GM23338 (cell line): ENCODE measurements at regions not wholly inside any gene's neighbourhood (a gene's known extent, or its start where the extent isn't known, plus 50 kb on each side); places are given as distances from the start of the nearest gene placed in this dataset.

Experiments used
- ATAC-seq: fragments of 200-7000 bp; cut with Tn5 transposase; 3 replicates; pipeline ENCODE4 v1.9.1; 2020
- DNase-seq: peaks from one replicate; pipeline ENCODE4 v3.0.0-alpha.2; 2015; ENCODE audit warnings: low spot score
- H2AFZ ChIP-seq: fragments of 200-600 bp; sonication (generic); 2 replicates; pipeline ENCODE4 v1.8.0; 2016; ENCODE audit warnings: antibody characterized with exemption, mild to moderate bottlenecking, moderate library complexity
- H3F3A ChIP-seq: fragments of 200-600 bp; sonication (generic); replicated peaks from 2 replicates; pipeline ENCODE4 v1.8.0; 2017; ENCODE audit warnings: antibody characterized with exemption, mixed run types, low read depth
- H3K27ac ChIP-seq: fragments of 200-600 bp; sonication (generic); 2 replicates; pipeline ENCODE4 v1.6.1; 2016; ENCODE audit warnings: low read depth
- H3K27me3 ChIP-seq: fragments of 200-600 bp; sonication (generic); 2 replicates; pipeline ENCODE4 v1.8.0; 2016; ENCODE audit warnings: mild to moderate bottlenecking, mixed run types, moderate library complexity; ENCODE audit not compliant: insufficient read depth
- H3K36me3 ChIP-seq: fragments of 200-600 bp; sonication (generic); 2 replicates; pipeline ENCODE4 v1.8.0; 2016; ENCODE audit warnings: mild to moderate bottlenecking; ENCODE audit not compliant: insufficient read depth
- H3K4me1 ChIP-seq: fragments of 200-600 bp; sonication (generic); 2 replicates; pipeline ENCODE4 v1.8.0; 2016; ENCODE audit warnings: mild to moderate bottlenecking, moderate library complexity; ENCODE audit not compliant: insufficient read depth
- H3K4me2 ChIP-seq: fragments of 200-600 bp; sonication (generic); 2 replicates; pipeline ENCODE4 v1.7.1; 2017; ENCODE audit warnings: mixed run types
- H3K4me3 ChIP-seq: fragments of 200-600 bp; sonication (generic); 2 replicates; pipeline ENCODE4 v1.6.1; 2016; ENCODE audit warnings: mixed run types
- H3K79me2 ChIP-seq: fragments of 200-600 bp; sonication (generic); replicated peaks from 2 replicates; pipeline ENCODE4 v1.8.0; 2017; ENCODE audit warnings: mild to moderate bottlenecking; ENCODE audit not compliant: insufficient read depth
- H3K9me2 ChIP-seq: fragments of 200-600 bp; sonication (generic); 2 replicates; pipeline ENCODE4 v1.8.0; 2017; ENCODE audit not compliant: insufficient read depth
- H4K20me1 ChIP-seq: fragments of 200-600 bp; sonication (generic); replicated peaks from 2 replicates; pipeline ENCODE4 v1.8.0; 2017; ENCODE audit warnings: mild to moderate bottlenecking; ENCODE audit not compliant: insufficient read depth
- H3K27ac Mint-ChIP-seq: 2 replicates; pipeline ENCODE4 v1.8.0; 2020; ENCODE audit warnings: inconsistent platforms, mild to moderate bottlenecking, moderate library complexity, mixed read lengths
- H3K27me3 Mint-ChIP-seq: 3 replicates; pipeline ENCODE4 v1.8.0; 2022; ENCODE audit warnings: low read depth, mild to moderate bottlenecking, moderate library complexity, mixed read lengths, inconsistent platforms; ENCODE audit not compliant: insufficient read depth, poor library complexity
- H3K36me3 Mint-ChIP-seq: 3 replicates; pipeline ENCODE4 v1.8.0; 2021; ENCODE audit warnings: low read depth, mild to moderate bottlenecking, inconsistent platforms, moderate library complexity, mixed read lengths
- H3K4me1 Mint-ChIP-seq: 3 replicates; pipeline ENCODE4 v1.8.0; 2020; ENCODE audit warnings: mild to moderate bottlenecking, inconsistent platforms, mixed read lengths
- H3K4me3 Mint-ChIP-seq: 3 replicates; pipeline ENCODE4 v1.8.0; 2021; ENCODE audit warnings: moderate library complexity, mild to moderate bottlenecking, inconsistent platforms, mixed read lengths
- H3K9me3 Mint-ChIP-seq: 3 replicates; pipeline ENCODE4 v1.8.0; 2020; ENCODE audit warnings: moderate library complexity, mild to moderate bottlenecking, inconsistent platforms, mixed read lengths
- CREB1 ChIP-seq: fragments of 250-450 bp; sonication (Bioruptor Pico); IDR thresholded peaks from 2 replicates; pipeline ENCODE4 v1.5.0; 2020; ENCODE audit warnings: low read depth, mild to moderate bottlenecking, moderate library complexity
- CTCF ChIP-seq, 2 experiments: fragments of 200-600 bp in 1 of 2; sonication (generic) in 1 of 2; conservative IDR thresholded peaks; 2 replicates each; pipeline versions ENCODE4 v1.5.1 to v1.6.1; 2016 to 2017; ENCODE audit warnings: antibody characterized with exemption in 2 of 2, low read depth in 2 of 2, mild to moderate bottlenecking in 2 of 2, moderate library complexity in 1 of 2
- ETS1 ChIP-seq: IDR thresholded peaks from 2 replicates; pipeline ENCODE4 v1.6.1; 2016; ENCODE audit warnings: antibody characterized with exemption
- EZH2 ChIP-seq: fragments of 200-600 bp; sonication (generic); IDR thresholded peaks from one replicate; pipeline ENCODE4 v1.8.0; 2017; ENCODE audit warnings: antibody characterized with exemption, mild to moderate bottlenecking, low read depth; ENCODE audit not compliant: unreplicated experiment
- EZH2phosphoT487 ChIP-seq: fragments of 200-600 bp; sonication (generic); IDR thresholded peaks from one replicate; pipeline ENCODE4 v1.8.1; 2018; ENCODE audit warnings: antibody characterized with exemption; ENCODE audit not compliant: unreplicated experiment
- JUNB ChIP-seq: IDR thresholded peaks from one replicate; pipeline ENCODE4 v1.6.1; 2016; ENCODE audit warnings: antibody characterized with exemption; ENCODE audit not compliant: unreplicated experiment
- NANOG ChIP-seq: IDR thresholded peaks from 2 replicates; pipeline ENCODE4 v1.6.1; 2016; ENCODE audit warnings: antibody characterized with exemption, borderline replicate concordance
- POLR2AphosphoS5 ChIP-seq: IDR thresholded peaks from 2 replicates; pipeline ENCODE4 v1.6.1; 2016; ENCODE audit warnings: antibody characterized with exemption, low read depth
- STAT1 ChIP-seq: IDR thresholded peaks from one replicate; pipeline ENCODE4 v1.6.1; 2016; ENCODE audit warnings: antibody characterized with exemption; ENCODE audit not compliant: unreplicated experiment
- ZNF114 ChIP-seq: fragments of 250-450 bp; sonication (Bioruptor Pico); IDR thresholded peaks from 2 replicates; pipeline ENCODE4 v1.5.0; 2020; ENCODE audit warnings: mild to moderate bottlenecking, moderate library complexity
- ZNF331 ChIP-seq: fragments of 250-450 bp; sonication (Bioruptor Pico); IDR thresholded peaks from 2 replicates; pipeline ENCODE4 v1.5.0; 2020; ENCODE audit warnings: low read depth, mild to moderate bottlenecking, moderate library complexity
- ZNF462 ChIP-seq: fragments of 250-450 bp; sonication (Bioruptor Pico); IDR thresholded peaks from 2 replicates; pipeline ENCODE4 v1.5.0; 2020; ENCODE audit warnings: mild to moderate bottlenecking, moderate library complexity
- TF ChIP-seq, protein P1 (sequence below): IDR thresholded peaks from one replicate; pipeline ENCODE4 v1.6.1; 2018; ENCODE audit warnings: antibody characterized with exemption; ENCODE audit not compliant: unreplicated experiment

- no peak overlapping the region for H3K4me3 Mint-ChIP-seq
- no peaks in the 10 kb centered on the region for H3K27me3 Mint-ChIP-seq
Measured at GRCh38 chr3:190716211-190716610, 146.3 kb downstream of the GMNC start.

More at GRCh38 chr3:190716211-190716610, 146.3 kb downstream of the GMNC start:
- H3K36me3 Mint-ChIP-seq = no peaks in the 10 kb centered on the region
- H3K27ac Mint-ChIP-seq = no peak overlapping the region
- no peak overlapping the region for H3K4me3 ChIP-seq
- H4K20me1 ChIP-seq = no peaks in the 10 kb centered on the region
- TF ChIP-seq POLR2AphosphoS5 (no peak), ETS1 (no peak), NANOG (no peak), EZH2 (no peak), STAT1 (no peak), ZNF114 (no peak), ZNF462 (CRISPR knock-in tag) (no peak), EZH2phosphoT487 (no peak), ZNF331 (CRISPR knock-in tag) (no peak), JUNB (no peak), CREB1 (no peak), CTCF (conservative IDR thresholded peaks at IDR 0.05; ENCODE audit: low read depth in 2 of 2) (no peak)
- TF ChIP-seq, protein P1, sequence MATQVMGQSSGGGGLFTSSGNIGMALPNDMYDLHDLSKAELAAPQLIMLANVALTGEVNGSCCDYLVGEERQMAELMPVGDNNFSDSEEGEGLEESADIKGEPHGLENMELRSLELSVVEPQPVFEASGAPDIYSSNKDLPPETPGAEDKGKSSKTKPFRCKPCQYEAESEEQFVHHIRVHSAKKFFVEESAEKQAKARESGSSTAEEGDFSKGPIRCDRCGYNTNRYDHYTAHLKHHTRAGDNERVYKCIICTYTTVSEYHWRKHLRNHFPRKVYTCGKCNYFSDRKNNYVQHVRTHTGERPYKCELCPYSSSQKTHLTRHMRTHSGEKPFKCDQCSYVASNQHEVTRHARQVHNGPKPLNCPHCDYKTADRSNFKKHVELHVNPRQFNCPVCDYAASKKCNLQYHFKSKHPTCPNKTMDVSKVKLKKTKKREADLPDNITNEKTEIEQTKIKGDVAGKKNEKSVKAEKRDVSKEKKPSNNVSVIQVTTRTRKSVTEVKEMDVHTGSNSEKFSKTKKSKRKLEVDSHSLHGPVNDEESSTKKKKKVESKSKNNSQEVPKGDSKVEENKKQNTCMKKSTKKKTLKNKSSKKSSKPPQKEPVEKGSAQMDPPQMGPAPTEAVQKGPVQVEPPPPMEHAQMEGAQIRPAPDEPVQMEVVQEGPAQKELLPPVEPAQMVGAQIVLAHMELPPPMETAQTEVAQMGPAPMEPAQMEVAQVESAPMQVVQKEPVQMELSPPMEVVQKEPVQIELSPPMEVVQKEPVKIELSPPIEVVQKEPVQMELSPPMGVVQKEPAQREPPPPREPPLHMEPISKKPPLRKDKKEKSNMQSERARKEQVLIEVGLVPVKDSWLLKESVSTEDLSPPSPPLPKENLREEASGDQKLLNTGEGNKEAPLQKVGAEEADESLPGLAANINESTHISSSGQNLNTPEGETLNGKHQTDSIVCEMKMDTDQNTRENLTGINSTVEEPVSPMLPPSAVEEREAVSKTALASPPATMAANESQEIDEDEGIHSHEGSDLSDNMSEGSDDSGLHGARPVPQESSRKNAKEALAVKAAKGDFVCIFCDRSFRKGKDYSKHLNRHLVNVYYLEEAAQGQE = no peak
- no peaks in the 10 kb centered on the region for H3K27me3 ChIP-seq
- no peak for DNase-seq
- no peaks in the 10 kb centered on the region; the same call in 1 of the 2 replicates for H3K4me1 ChIP-seq
- no peaks in the 10 kb centered on the region for H3K36me3 ChIP-seq
- H3K27ac ChIP-seq = no peak overlapping the region
- H3K4me1 Mint-ChIP-seq = peaks cover 9% of the 10 kb centered on the region; the same call in 2 of the 3 replicates
- H2AFZ ChIP-seq = no peak overlapping the region
- ATAC-seq = no peak
- no peaks in the 10 kb centered on the region for H3K79me2 ChIP-seq
- H3F3A ChIP-seq = no peaks in the 10 kb centered on the region
- peaks cover 18% of the 10 kb centered on the region for H3K9me2 ChIP-seq
- H3K9me3 Mint-ChIP-seq = no peaks in the 10 kb centered on the region
- H3K4me2 ChIP-seq = no peak overlapping the region
